H1 (cell line): ENCODE measurements at regions not wholly inside any gene's neighbourhood (a gene's known extent, or its start where the extent isn't known, plus 50 kb on each side); places are given as distances from the start of the nearest gene placed in this dataset.

ENCODE experiments used
- CBX5 ChIP-seq: fragments of 300-800, 300-1000 bp; sonication (generic); IDR thresholded peaks from 2 replicates; pipeline ENCODE4 v1.7.1; 2016; ENCODE audit warnings: antibody characterized with exemption, low read length, low read depth
- TCF12 ChIP-seq: IDR thresholded peaks from 2 replicates; pipeline ENCODE4 v1.6.1; 2011; ENCODE audit warnings: low read depth, mild to moderate bottlenecking, low read length
- YY1 ChIP-seq: IDR thresholded peaks from 2 replicates; pipeline ENCODE4 v1.6.1; 2011; ENCODE audit warnings: low read depth, mild to moderate bottlenecking, low read length
- TF ChIP-seq, protein P1 (sequence below): IDR thresholded peaks from 2 replicates; pipeline ENCODE4 v1.6.1; 2011; ENCODE audit warnings: low read depth, mild to moderate bottlenecking, low read length; ENCODE audit not compliant: insufficient read depth
- TF ChIP-seq, protein P2 (sequence below), 3 experiments: IDR thresholded peaks; 1 replicate in 2 of 3; 2 replicates in 1 of 3; pipeline versions ENCODE4 v1.5.1 to v1.6.1; 2011; ENCODE audit warnings: low read length in 3 of 3, mild to moderate bottlenecking in 3 of 3, inconsistent platforms in 2 of 3, low read depth in 1 of 3, moderate library complexity in 1 of 3; ENCODE audit not compliant: insufficient read depth in 1 of 3; ENCODE audit errors: control extremely low read depth in 1 of 3

DNA sequence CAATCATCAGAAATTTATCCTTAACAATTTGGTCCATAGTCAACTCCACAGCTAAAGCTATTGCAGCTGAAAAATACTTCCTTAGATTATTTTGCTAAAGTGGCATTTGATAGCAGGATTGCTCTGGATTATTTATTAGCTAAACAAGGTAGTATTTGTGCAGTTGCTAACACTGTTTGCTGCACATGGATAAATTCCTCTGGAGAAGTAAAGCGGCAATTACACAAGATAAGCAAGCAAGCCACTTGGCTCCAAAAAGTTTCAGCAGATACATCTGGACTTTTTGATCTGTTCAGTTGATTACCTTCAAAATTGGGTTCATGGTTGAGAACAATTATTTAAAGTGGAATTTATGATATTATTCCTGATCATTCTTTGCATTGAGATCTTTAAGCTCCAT lies 971.5 kb downstream of the C4orf33 start:
- TF ChIP-seq, protein P1, sequence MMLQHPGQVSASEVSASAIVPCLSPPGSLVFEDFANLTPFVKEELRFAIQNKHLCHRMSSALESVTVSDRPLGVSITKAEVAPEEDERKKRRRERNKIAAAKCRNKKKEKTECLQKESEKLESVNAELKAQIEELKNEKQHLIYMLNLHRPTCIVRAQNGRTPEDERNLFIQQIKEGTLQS = no peak
- no peak for TF ChIP-seq TCF12
- TF ChIP-seq YY1 = no peak
- no peak for TF ChIP-seq CBX5
- TF ChIP-seq, protein P2, sequence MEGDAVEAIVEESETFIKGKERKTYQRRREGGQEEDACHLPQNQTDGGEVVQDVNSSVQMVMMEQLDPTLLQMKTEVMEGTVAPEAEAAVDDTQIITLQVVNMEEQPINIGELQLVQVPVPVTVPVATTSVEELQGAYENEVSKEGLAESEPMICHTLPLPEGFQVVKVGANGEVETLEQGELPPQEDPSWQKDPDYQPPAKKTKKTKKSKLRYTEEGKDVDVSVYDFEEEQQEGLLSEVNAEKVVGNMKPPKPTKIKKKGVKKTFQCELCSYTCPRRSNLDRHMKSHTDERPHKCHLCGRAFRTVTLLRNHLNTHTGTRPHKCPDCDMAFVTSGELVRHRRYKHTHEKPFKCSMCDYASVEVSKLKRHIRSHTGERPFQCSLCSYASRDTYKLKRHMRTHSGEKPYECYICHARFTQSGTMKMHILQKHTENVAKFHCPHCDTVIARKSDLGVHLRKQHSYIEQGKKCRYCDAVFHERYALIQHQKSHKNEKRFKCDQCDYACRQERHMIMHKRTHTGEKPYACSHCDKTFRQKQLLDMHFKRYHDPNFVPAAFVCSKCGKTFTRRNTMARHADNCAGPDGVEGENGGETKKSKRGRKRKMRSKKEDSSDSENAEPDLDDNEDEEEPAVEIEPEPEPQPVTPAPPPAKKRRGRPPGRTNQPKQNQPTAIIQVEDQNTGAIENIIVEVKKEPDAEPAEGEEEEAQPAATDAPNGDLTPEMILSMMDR (IDR thresholded peaks at IDR 0.05; ENCODE audit: control extremely low read depth in 1 of 3, insufficient read depth in 1 of 3, low read depth in 1 of 3, low read length in 3 of 3) = no peak
